ENCODE measurements at regions not wholly inside any gene's neighbourhood (a gene's known extent, or its start where the extent isn't known, plus 50 kb on each side); places are given as distances from the start of the nearest gene placed in this dataset.
A peak's percentile ranks its signal among the peaks of the same experiment; 100 is the strongest.
"Not testable (repeated sequence)": the region's sequence is repeated elsewhere in the genome, so short reads cannot be mapped to it uniquely, and the experiment has no call there.

DNA sequence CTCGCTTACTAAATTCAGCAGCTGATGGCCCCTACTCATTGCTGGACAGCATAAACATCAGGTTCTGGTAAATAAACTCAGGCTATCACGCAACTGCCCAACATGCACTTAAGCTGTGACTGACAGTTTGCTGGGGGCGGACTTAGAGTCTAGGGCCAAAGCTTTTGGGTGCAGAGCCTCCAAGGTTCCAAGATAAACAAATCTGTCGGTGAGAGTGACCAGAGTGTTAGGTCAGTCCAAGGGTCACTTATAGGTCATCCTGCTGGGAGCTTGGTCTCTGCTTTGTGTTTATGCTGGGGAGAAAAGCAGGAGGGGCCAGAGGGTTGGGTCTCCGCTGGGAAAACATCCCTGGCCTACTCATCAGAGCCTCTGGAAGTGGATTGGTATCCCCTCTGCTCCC, 188.6 kb upstream of the GATA6 start:
- H3K36me3 ChIP-seq = no peaks in the 10 kb centered on the region
- no peak for DNase-seq
- H3K27ac ChIP-seq = no peak overlapping the region
- no peak overlapping the region for H3K4me3 ChIP-seq
- intact Hi-C loops (cut with DNase I; ENCODE audit: low total_unique reads) (no loop called here), in situ Hi-C loops (cut with MboI; ENCODE audit: low pct_ligation_motif_present in 1 of 4, low pct_unique_long_range_greater_than_20kb in 1 of 4, low sequenced_read_pairs in 3 of 4) (no loop called here)
- no peaks in the 10 kb centered on the region for H3K27me3 ChIP-seq
- no peaks in the 10 kb centered on the region for H3K9me3 ChIP-seq
- no peaks in the 10 kb centered on the region for H3K4me1 ChIP-seq
- 71 to 80% methylated on average over 1 to 5 of the region's 5 CpGs for WGBS, 2 donors (ENCODE audit: low coverage in 1 of 2)
- TF ChIP-seq EP300 (IDR thresholded peaks at IDR 0.05; ENCODE audit: low read depth) (no peak), CTCF (IDR thresholded peaks at IDR 0.05) (no peak), POLR2AphosphoS5 (IDR thresholded peaks at IDR 0.05) (no peak), POLR2A (IDR thresholded peaks at IDR 0.05) (no peak)

GRCh38 chr18:21981489-21981888, 187.9 kb upstream of the GATA6 start:
- H3K9me3 ChIP-seq; DNase-seq; H3K4me1 ChIP-seq; H3K4me3 ChIP-seq; H3K27me3 ChIP-seq; H3K36me3 ChIP-seq; H3K27ac ChIP-seq; intact Hi-C loops (cut with DNase I; ENCODE audit: low total_unique reads); in situ Hi-C loops (cut with MboI; ENCODE audit: low pct_ligation_motif_present in 1 of 4, low pct_unique_long_range_greater_than_20kb in 1 of 4, low sequenced_read_pairs in 3 of 4): not testable (repeated sequence)
- WGBS, 2 donors (ENCODE audit: low coverage in 1 of 2) = 93 to 94% methylated on average over 11 of the region's 11 CpGs

DNA sequence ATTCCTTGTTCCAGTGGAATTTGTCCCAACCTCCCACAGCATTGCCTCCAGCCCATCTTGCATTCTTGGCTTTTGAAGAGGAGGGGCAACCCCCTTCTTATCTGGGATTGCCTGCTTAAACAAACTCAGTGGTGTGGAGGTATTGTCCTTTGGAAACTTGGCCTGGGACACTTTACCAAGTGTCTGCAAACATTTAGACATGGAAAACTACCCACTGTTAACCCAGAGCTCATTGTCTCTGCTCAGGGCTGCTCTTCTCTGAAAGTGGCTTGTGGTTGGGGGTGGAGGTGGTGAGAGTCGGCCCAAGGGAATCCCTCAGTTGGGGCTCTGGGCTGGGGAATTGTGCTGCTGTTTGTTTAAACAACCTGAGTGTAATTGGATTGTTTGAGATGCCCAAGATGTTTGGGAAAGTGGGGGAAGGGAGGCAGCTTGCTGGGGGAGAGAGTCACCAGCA, 178.3 kb upstream of the GATA6 start:
- Histone ChIP-seq H3K27ac (no peak overlapping the region), H3K27me3 (no peaks in the 10 kb centered on the region), H3K4me3 (no peak overlapping the region), H3K4me1 (peaks cover 0 to 2% (median 0%) of the 10 kb centered on the region in 4 donors), H3K9me3 (no peaks in the 10 kb centered on the region), H3K36me3 (no peaks in the 10 kb centered on the region)
- intact Hi-C loops (cut with DNase I; ENCODE audit: low total_unique reads) (no loop called here), in situ Hi-C loops (cut with MboI; ENCODE audit: low pct_ligation_motif_present in 1 of 4, low pct_unique_long_range_greater_than_20kb in 1 of 4, low sequenced_read_pairs in 3 of 4) (no loop called here)
- WGBS, 2 donors (ENCODE audit: low coverage in 1 of 2) = 17% methylated on average over 1 of the region's 1 CpG; no CpG with 5 or more reads in 1 of the 2 donors
- TF ChIP-seq CTCF (IDR thresholded peaks at IDR 0.05) (no peak), EP300 (IDR thresholded peaks at IDR 0.05; ENCODE audit: low read depth) (no peak), POLR2AphosphoS5 (IDR thresholded peaks at IDR 0.05) (no peak), POLR2A (IDR thresholded peaks at IDR 0.05) (no peak)
- DNase-seq = no peak

DNA sequence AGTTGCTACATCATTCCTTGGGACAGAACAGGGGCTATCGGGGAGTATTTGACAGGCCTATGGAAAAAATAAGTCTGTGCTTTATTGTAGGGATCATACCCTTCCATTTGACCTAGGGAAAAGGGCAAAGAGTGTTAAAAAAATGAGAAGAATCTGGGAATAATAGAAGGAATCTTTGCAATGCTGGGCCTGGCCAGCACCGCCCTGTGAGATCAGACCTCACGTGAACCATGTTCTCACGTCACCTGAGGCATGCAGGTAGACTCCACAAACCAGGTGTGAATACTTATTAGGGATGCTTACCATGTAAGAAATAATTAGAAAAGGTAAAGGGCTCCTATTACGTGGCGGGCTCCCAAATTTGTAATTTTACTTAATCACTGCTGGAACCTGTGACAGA, 177.5 kb upstream of the GATA6 start:
- TF ChIP-seq EP300 (IDR thresholded peaks at IDR 0.05; ENCODE audit: low read depth) (no peak), POLR2A (IDR thresholded peaks at IDR 0.05) (no peak), CTCF (IDR thresholded peaks at IDR 0.05) (no peak)
- no peak overlapping the region for H3K4me3 ChIP-seq
- intact Hi-C loops (cut with DNase I; ENCODE audit: low total_unique reads) = no loop called here
- H3K4me1 ChIP-seq = peaks cover 0 to 10% (median 2%) of the 10 kb centered on the region in 4 donors
- no peak overlapping the region for H3K27ac ChIP-seq
- 87 to 91% methylated on average over 3 to 6 of the region's 6 CpGs for WGBS, 2 donors (ENCODE audit: low coverage in 1 of 2)
- DNase-seq = no peak
- no peaks in the 10 kb centered on the region for H3K36me3 ChIP-seq
- in situ Hi-C loops (cut with MboI; ENCODE audit: low pct_ligation_motif_present in 1 of 4, low pct_unique_long_range_greater_than_20kb in 1 of 4, low sequenced_read_pairs in 3 of 4) = no loop called here
- H3K9me3 ChIP-seq = no peaks in the 10 kb centered on the region
- H3K27me3 ChIP-seq = no peaks in the 10 kb centered on the region

DNA sequence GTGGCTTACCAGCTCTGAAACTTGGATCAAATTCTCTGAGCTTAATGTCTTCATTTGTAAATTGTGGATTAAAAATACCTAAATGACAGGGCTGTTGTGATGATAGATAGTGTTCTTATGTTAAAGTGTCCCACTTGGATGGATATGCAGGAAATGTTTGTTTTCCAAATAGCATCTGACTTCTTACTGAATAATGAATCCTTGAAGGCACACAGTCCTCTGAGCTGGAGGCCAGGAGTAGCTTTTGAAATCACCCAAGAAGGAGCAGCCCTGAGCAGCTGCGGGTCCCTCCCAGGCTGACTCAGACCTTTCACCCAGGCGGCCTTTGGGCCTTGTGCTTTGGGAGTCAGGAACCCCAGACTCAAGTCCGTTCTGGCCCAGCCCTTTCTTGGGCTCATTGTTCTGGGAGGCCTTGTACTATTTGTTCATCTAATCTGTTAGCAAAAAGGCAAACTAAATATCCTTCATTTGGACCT, 173.0 kb upstream of the GATA6 start:
- DNase-seq = peak; percentile 51
- intact Hi-C loops (cut with DNase I; ENCODE audit: low total_unique reads) = no loop called here
- H3K9me3 ChIP-seq = no peaks in the 10 kb centered on the region
- in situ Hi-C loops (cut with MboI; ENCODE audit: low pct_ligation_motif_present in 1 of 4, low pct_unique_long_range_greater_than_20kb in 1 of 4, low sequenced_read_pairs in 3 of 4) = no loop called here
- peak overlapping the region in 2 of 4 donors; percentile 11 to 35 for H3K27ac ChIP-seq
- TF ChIP-seq POLR2AphosphoS5 (IDR thresholded peaks at IDR 0.05) = peak in 1 of 3 donors; percentile 37
- TF ChIP-seq POLR2A (IDR thresholded peaks at IDR 0.05) = no peak
- WGBS, 2 donors (ENCODE audit: low coverage in 1 of 2) = 48% methylated on average over 3 of the region's 3 CpGs; no CpG with 5 or more reads in 1 of the 2 donors
- peaks cover 0 to 28% (median 5%) of the 10 kb centered on the region in 4 donors for H3K4me1 ChIP-seq
- no peaks in the 10 kb centered on the region for H3K27me3 ChIP-seq
- no peak overlapping the region for H3K4me3 ChIP-seq
- H3K36me3 ChIP-seq = no peaks in the 10 kb centered on the region
